Endothelial cell of hepatic sinusoid (primary cell): ENCODE measurements at regions not wholly inside any gene's neighbourhood (a gene's known extent, or its start where the extent isn't known, plus 50 kb on each side); places are given as distances from the start of the nearest gene placed in this dataset.
"Not testable (repeated sequence)": the region's sequence is repeated elsewhere in the genome, so short reads cannot be mapped to it uniquely, and the experiment has no call there.

ENCODE experiments used
- in situ Hi-C: cut with HindIII; loops from 2 replicates; pipeline ENCODE4 v1.10.0; 2017; ENCODE audit warnings: low sequenced_read_pairs

DNA sequence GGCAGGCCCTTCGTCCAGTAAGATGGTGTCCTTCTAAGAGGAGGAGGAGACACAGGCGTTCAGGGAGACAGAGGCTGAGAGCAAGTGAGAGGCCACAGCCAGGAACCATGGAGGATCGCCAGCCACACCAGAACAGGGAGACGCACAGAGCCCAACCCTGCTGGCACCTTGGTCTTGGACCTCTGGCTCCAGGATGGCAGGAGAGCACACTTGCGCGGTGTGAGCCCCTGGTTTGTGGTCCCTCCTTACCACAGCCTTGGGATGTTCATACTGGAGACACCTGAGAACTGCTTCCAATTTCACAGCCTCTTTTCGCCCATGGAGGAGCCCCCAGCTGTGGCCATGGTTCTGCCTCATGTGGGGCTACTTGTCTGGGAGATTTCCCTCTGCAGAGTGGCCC lies 222.4 kb downstream of the DLL1 start:
- in situ Hi-C loops, result loop anchor here (5.0 kb wide), 2 partner anchors 51 to 74 kb away; no protein-coding TSS in a partner anchor

- in situ Hi-C loops, result loop anchor here (5.0 kb wide), 2 partner anchors 51 to 74 kb away; no protein-coding TSS in a partner anchor
Observed at GRCh38 chr6:170067923-170068360, 222.9 kb downstream of the DLL1 start.

- in situ Hi-C loops, result loop anchor here (5.0 kb wide), 2 partner anchors 50 to 75 kb away; no protein-coding TSS in a partner anchor
Observed at GRCh38 chr6:170067181-170067641, 223.7 kb downstream of the DLL1 start.

GRCh38 chr6:170066679-170067078 lies 224.2 kb downstream of the DLL1 start:
- in situ Hi-C loops, result loop anchor here (5.0 kb wide), 2 partner anchors 49 to 76 kb away; no protein-coding TSS in a partner anchor

DNA sequence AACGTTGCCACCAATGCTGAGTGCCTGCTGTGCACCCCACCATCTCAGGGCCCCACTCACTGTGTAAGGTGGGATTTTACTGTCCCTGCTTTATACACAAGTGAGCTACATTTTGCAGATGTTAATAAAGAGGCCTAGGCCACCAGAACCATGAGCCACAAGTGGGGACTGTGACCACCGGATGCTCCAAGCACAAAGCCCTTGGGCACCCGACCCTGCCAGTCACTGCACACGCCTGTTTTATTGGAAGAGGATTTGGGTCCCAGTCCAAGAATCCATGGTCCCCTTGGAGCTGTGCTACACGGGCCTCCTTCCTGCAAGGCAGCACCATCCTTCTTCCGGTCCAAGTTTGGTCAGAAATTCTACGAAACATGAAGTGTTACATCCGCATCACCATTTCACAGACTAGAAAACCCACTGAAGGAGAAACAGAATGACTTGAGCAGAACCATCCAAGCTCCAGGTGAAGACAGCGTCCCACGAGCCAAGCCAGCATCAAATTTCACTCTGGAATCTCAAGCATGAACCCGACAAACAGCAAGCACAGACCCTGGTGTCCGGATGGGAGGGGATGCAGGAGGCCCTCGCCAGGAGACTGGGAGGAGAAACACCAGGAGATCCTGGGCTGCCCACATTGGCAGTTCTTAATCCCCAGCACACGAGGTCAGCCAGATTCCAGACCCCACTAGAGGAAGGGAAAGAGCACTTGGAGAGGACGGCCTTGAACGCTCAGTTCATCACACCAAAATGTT lies 226.9 kb downstream of the DLL1 start:
- in situ Hi-C loops, result no loop called here

- in situ Hi-C loops, result no loop called here
Observed at GRCh38 chr6:170063431-170063830, 227.4 kb downstream of the DLL1 start.

DNA sequence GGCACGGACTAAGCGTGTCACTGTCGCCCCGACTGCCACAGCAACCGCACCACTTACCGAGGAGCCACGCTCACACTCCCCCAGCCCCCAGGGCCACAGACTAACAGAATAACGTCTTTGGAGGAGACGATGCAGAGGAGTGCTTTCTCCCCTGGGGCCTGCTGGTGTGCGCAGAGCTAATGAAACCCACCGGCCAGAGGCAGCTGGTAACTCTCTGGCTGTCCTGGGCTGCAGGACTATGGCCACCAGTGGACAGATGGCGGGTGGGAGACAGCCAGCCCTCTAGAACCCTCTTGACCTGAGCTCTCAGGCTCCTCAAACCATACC lies 228.0 kb downstream of the DLL1 start:
- in situ Hi-C loops, result no loop called here

DNA sequence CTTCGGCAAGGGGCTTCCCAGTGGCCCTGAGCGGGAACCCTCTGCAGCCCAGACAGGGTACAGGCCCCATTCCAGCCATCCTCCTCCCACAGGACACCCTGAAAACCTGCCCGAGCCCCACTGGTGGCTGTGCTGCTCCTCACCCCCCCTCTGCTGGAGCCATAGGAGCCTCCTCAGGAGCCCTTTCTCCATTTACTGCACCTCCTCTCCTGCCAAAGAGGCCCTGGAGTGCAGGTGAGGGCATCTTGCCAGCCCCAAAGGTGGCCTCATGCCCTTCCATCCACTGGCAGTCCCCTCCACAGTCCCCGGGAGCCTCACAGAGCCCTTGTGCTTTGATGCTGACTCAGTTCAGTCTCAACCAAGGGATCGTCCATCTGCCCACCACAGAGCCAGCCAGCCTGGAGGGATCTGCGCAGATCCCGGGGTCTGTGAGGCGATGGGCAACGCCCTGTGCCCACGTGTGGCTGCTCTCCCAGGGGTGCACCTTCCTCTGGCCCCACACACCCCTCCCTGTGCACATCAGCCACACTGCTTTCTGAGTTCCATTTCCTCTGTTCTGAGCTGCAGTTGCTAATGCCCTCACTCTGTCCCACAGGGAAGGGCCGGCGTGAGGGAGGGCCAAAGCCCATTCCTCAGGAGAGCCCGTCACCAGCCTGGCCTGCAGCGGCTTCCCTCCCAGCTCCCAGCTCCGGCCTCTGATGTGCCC lies 228.5 kb downstream of the DLL1 start:
- in situ Hi-C loops, result no loop called here

- in situ Hi-C loops, result no loop called here
Observed at GRCh38 chr6:170058878-170059485, 231.9 kb downstream of the DLL1 start.

- in situ Hi-C loops, result no loop called here
Observed at GRCh38 chr6:170057961-170058877, 232.7 kb downstream of the DLL1 start.

- in situ Hi-C loops, result no loop called here
Observed at GRCh38 chr6:170057034-170057734, 233.7 kb downstream of the DLL1 start.

DNA sequence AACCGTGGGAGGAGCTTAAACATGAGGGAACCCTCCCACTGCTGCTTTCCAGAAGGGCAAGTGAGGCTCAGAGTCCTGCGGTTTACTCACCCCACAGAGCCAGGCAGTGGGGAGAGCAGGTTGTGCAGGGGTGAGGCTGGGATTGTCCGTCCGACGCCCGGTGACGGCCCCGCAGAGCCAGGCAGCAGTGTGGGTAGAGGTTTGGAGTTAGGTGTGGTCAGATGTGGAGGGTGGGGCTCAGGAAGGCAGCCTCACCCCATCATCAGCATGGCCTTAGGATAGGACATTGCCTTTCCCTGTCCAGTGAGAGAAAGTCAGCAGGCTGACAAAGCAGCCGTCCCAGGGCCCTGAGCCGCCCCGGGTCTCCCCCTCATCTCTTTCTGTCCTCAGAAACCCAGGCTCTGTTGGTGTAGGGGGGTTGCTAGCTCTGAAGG lies 234.6 kb downstream of the DLL1 start:
- in situ Hi-C loops, result no loop called here

GRCh38 chr6:170055797-170056196 lies 235.1 kb downstream of the DLL1 start:
- in situ Hi-C loops, result not testable (repeated sequence)

DNA sequence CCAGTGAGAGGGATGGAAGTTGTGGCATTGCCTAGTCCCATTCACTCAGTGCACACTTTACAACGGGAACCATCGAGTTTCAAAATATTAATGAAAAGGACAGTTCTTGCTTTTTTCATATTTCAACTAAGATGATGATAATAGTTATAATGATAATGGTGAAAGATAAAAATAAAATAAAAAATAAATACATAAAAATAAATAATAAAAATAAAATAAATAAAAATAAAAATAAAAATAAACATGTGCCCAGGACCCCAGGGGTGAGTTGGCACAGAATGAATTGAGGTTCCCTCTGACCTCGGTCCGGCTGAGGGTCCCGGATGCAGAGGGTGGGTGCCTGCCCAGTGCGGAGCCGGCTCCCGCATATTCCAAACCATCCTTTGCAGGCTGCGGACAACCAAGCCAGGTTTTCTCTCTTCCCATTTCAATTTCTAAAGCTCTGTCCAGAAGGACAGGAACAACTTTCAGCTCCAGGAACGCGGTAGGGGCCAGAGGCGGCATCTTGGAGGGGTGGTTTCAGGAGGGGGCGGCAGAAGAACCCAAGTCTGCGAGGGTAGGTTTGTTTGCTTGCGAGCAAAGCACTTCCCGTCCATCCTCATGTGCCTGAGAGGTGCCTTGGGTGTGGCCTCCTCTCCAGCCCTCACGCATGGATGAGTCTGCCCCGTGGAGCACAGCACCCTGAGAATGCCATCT lies 236.8 kb downstream of the DLL1 start:
- in situ Hi-C loops, result no loop called here

GRCh38 chr6:170052991-170053821 lies 237.7 kb downstream of the DLL1 start:
- in situ Hi-C loops, result no loop called here

DNA sequence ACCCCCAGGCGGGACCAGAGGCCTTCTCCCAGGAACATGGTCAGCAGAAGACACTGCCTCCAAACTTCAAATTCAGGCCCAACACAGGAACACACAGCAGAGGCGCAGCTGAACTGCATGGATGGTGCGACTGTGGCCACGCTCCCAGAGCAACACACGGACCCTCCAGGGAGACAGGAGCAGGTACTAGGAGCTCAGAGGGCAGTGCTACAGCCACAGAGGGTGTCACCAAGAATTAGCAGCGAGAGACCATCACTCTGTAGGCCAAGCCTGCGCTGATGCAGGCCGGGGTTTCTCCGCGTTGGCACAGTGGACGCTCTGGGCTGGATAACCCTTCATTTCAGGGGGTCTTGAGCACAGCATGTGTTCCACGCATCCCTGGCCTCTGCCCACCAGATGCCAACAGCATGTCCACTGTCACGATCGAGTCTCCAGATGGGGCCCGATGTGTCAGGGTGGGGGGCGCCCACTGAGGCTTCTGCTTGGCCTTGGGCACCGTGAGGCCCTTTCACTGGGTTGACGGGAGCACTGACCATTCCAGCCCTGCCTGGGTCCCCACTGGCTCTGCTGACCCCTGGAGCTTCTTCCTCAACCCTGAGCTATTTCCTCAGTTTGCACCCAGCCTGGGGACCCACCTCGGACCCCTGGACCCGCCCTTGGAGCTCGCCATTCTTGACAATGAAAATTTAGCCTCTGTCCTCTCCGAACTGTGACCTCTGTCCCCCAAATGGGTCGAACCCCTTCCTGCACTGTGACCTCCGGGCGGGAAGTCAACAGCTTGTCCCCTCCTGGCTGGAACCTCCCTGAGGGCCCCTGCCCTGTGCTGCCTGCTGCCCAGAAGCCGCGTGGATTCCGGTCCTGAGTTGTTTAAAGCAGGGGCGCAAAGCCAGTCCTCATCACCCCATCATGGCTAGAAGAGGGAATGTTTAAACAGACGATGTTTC lies 239.4 kb downstream of the DLL1 start:
- in situ Hi-C loops, result no loop called here

DNA sequence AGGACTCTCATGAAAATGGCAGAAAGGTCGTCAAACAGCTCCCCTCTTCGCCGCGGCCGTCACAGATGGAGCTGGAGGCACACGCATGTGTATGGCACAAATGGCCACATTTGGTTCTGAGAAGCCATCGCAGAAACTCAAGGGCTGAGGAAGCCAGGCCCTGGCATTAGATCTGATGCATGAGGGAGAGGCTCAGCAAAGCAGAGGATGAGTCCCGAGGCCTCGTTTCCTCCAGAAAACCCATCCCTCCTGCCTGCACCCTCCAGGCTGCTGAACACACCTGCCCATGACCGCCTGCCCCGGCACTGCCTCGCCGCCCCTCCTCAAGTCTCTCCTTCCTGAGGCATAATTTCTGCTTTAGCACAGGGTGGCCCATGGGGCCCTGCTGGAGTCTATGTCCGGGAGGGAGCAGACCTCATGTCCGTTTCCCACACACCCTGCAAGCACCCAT lies 240.3 kb downstream of the DLL1 start:
- in situ Hi-C loops, result no loop called here
